SU-DHL-6 (cell line): ENCODE measurements at regions not wholly inside any gene's neighbourhood (a gene's known extent, or its start where the extent isn't known, plus 50 kb on each side); places are given as distances from the start of the nearest gene placed in this dataset.

Experiments
- H2AFZ ChIP-seq: fragments of 200-600 bp; sonication (generic); 2 replicates; pipeline ENCODE4 v1.6.1; 2014; ENCODE audit warnings: low read depth, mild to moderate bottlenecking, moderate library complexity, mixed read lengths, antibody characterized with exemption, low read length; ENCODE audit not compliant: severe bottlenecking
- H3F3A ChIP-seq: fragments of 200-600 bp; shearing (Covaris generic); 2 replicates; pipeline ENCODE4 v1.6.0; 2016; ENCODE audit warnings: antibody characterized with exemption, mild to moderate bottlenecking; ENCODE audit not compliant: insufficient read depth
- H3K27ac ChIP-seq: fragments of 200-600 bp; sonication (generic); 2 replicates; pipeline ENCODE4 v1.5.1; 2016; ENCODE audit warnings: low read depth, mild to moderate bottlenecking, low read length, moderate library complexity, mixed read lengths
- H3K27me3 ChIP-seq: fragments of 200-600 bp; sonication (generic), shearing (Covaris generic); 2 replicates; pipeline ENCODE4 v1.6.0; 2014; ENCODE audit warnings: mild to moderate bottlenecking, low read length
- H3K36me3 ChIP-seq: fragments of 200-600 bp; sonication (generic); 2 replicates; pipeline ENCODE4 v1.6.1; 2014; ENCODE audit warnings: mild to moderate bottlenecking, low read length, mixed read lengths
- H3K4me2 ChIP-seq: fragments of 300-600, 200-600 bp; shearing (Covaris generic), sonication (generic); 2 replicates; pipeline ENCODE4 v1.6.0; 2014; ENCODE audit warnings: low read length, low read depth, mild to moderate bottlenecking; ENCODE audit not compliant: poor library complexity, severe bottlenecking
- H3K4me3 ChIP-seq: fragments of 200-600 bp; sonication (generic); 2 replicates; pipeline ENCODE4 v1.5.1; 2014; ENCODE audit warnings: antibody characterized with exemption, low read length, mild to moderate bottlenecking, mixed read lengths; ENCODE audit not compliant: insufficient read depth, poor library complexity, severe bottlenecking
- H3K79me2 ChIP-seq: fragments of 200-600 bp; sonication (generic); 2 replicates; pipeline ENCODE4 v1.6.1; 2014; ENCODE audit warnings: mild to moderate bottlenecking, low read length, moderate library complexity; ENCODE audit not compliant: insufficient read depth
- H3K9ac ChIP-seq: fragments of 200-600 bp; sonication (generic); 2 replicates; pipeline ENCODE4 v1.7.0; 2014; ENCODE audit warnings: mild to moderate bottlenecking, low read length
- H3K9me2 ChIP-seq: fragments of 200-600 bp; sonication (generic); replicated peaks from 2 replicates; pipeline ENCODE4 v1.6.1; 2014; ENCODE audit warnings: low read length; ENCODE audit not compliant: insufficient read depth
- H3K9me3 ChIP-seq: fragments of 200-600 bp; sonication (generic); 2 replicates; pipeline ENCODE4 v1.6.1; 2014; ENCODE audit warnings: low read length, mixed read lengths; ENCODE audit not compliant: insufficient read depth
- H4K20me1 ChIP-seq: fragments of 200-600 bp; sonication (generic); 2 replicates; pipeline ENCODE4 v1.6.1; 2014; ENCODE audit warnings: low read depth, mild to moderate bottlenecking, antibody characterized with exemption, low read length, moderate library complexity, mixed read lengths
- CTCF ChIP-seq: fragments of 200-600 bp; sonication (generic); IDR thresholded peaks from one replicate; pipeline ENCODE4 v1.5.1; 2017; ENCODE audit warnings: antibody characterized with exemption, mild to moderate bottlenecking, low read length, moderate library complexity; ENCODE audit not compliant: insufficient read depth, poor library complexity, severe bottlenecking
- EZH2phosphoT487 ChIP-seq: fragments of 200-600 bp; sonication (generic), shearing (Covaris generic); conservative IDR thresholded peaks from 2 replicates; pipeline ENCODE4 v1.6.1; 2018; ENCODE audit warnings: mild to moderate bottlenecking, antibody characterized with exemption, low read length, moderate library complexity, mixed read lengths

GRCh38 chr11:79617561-79617960 lies 176.7 kb upstream of the TENM4 start:
- no peak overlapping the region for H3K9ac ChIP-seq
- H3K4me3 ChIP-seq, result no peak overlapping the region
- H3K27ac ChIP-seq, result no peak overlapping the region
- H3K27me3 ChIP-seq, result no peaks in the 10 kb centered on the region
- H3K4me2 ChIP-seq, result no peak overlapping the region
- no peaks in the 10 kb centered on the region for H4K20me1 ChIP-seq
- H3K9me3 ChIP-seq, result no peaks in the 10 kb centered on the region
- no peaks in the 10 kb centered on the region for H3K79me2 ChIP-seq
- H3K36me3 ChIP-seq, result no peaks in the 10 kb centered on the region
- H2AFZ ChIP-seq, result no peak overlapping the region
- no peaks in the 10 kb centered on the region for H3K9me2 ChIP-seq
- TF ChIP-seq EZH2phosphoT487 (no peak), CTCF (no peak)
- no peaks in the 10 kb centered on the region for H3F3A ChIP-seq

GRCh38 chr11:79616392-79616851 lies 175.6 kb upstream of the TENM4 start:
- no peak for TF ChIP-seq EZH2phosphoT487
- TF ChIP-seq CTCF, result no peak
- Histone ChIP-seq H3K9ac (no peak overlapping the region), H3K79me2 (no peaks in the 10 kb centered on the region), H2AFZ (no peak overlapping the region), H3K4me2 (no peak overlapping the region), H3K36me3 (no peaks in the 10 kb centered on the region), H3K9me2 (no peaks in the 10 kb centered on the region), H3K27me3 (no peaks in the 10 kb centered on the region), H3F3A (no peaks in the 10 kb centered on the region), H4K20me1 (no peaks in the 10 kb centered on the region), H3K27ac (no peak overlapping the region), H3K9me3 (no peaks in the 10 kb centered on the region), H3K4me3 (no peak overlapping the region)

GRCh38 chr11:79615425-79615824 lies 174.6 kb upstream of the TENM4 start:
- no peak overlapping the region for H3K4me3 ChIP-seq

More at GRCh38 chr11:79615425-79615824, 174.6 kb upstream of the TENM4 start:
- H4K20me1 ChIP-seq, result no peaks in the 10 kb centered on the region
- H3K36me3 ChIP-seq, result no peaks in the 10 kb centered on the region
- no peaks in the 10 kb centered on the region for H3K79me2 ChIP-seq
- no peak overlapping the region for H2AFZ ChIP-seq
- H3K9ac ChIP-seq, result no peak overlapping the region
- H3F3A ChIP-seq, result no peaks in the 10 kb centered on the region
- no peaks in the 10 kb centered on the region for H3K9me3 ChIP-seq
- no peak overlapping the region for H3K27ac ChIP-seq
- no peak overlapping the region for H3K4me2 ChIP-seq
- no peaks in the 10 kb centered on the region for H3K27me3 ChIP-seq
- no peaks in the 10 kb centered on the region for H3K9me2 ChIP-seq
- TF ChIP-seq EZH2phosphoT487 (no peak), CTCF (no peak)
